Chondrocyte (in vitro differentiated cells): ENCODE measurements at regions not wholly inside any gene's neighbourhood (a gene's known extent, or its start where the extent isn't known, plus 50 kb on each side); places are given as distances from the start of the nearest gene placed in this dataset.
A peak's percentile ranks its signal among the peaks of the same experiment; 100 is the strongest.

Experiments
- DNase-seq: peaks from one replicate; pipeline ENCODE4 v3.0.0; 2021; ENCODE audit warnings: mixed read lengths, low spot score
- H3K27ac Mint-ChIP-seq: one replicate; pipeline ENCODE4 v1.8.0; 2021; ENCODE audit warnings: mild to moderate bottlenecking, moderate library complexity, mixed read lengths; ENCODE audit not compliant: unreplicated experiment
- H3K27me3 Mint-ChIP-seq: 2 replicates; pipeline ENCODE4 v1.8.0; 2021; ENCODE audit warnings: low read depth, mixed read lengths
- H3K36me3 Mint-ChIP-seq: 2 replicates; pipeline ENCODE4 v1.8.0; 2021; ENCODE audit warnings: low read depth, mixed read lengths
- H3K4me1 Mint-ChIP-seq: 2 replicates; pipeline ENCODE4 v1.8.0; 2021; ENCODE audit warnings: low read depth, mild to moderate bottlenecking, mixed read lengths
- H3K4me3 Mint-ChIP-seq: one replicate; pipeline ENCODE4 v1.8.0; 2021; ENCODE audit warnings: mild to moderate bottlenecking, moderate library complexity, mixed read lengths; ENCODE audit not compliant: unreplicated experiment
- H3K9me3 Mint-ChIP-seq: 2 replicates; pipeline ENCODE4 v1.8.0; 2021; ENCODE audit warnings: low read depth, mixed read lengths
- TF ChIP-seq, protein P1 (sequence below): fragments of 200-600 bp; sonication (generic); IDR thresholded peaks from 2 replicates; pipeline ENCODE4 v1.5.0; 2021; ENCODE audit warnings: antibody characterized with exemption, mild to moderate bottlenecking, moderate library complexity

DNA sequence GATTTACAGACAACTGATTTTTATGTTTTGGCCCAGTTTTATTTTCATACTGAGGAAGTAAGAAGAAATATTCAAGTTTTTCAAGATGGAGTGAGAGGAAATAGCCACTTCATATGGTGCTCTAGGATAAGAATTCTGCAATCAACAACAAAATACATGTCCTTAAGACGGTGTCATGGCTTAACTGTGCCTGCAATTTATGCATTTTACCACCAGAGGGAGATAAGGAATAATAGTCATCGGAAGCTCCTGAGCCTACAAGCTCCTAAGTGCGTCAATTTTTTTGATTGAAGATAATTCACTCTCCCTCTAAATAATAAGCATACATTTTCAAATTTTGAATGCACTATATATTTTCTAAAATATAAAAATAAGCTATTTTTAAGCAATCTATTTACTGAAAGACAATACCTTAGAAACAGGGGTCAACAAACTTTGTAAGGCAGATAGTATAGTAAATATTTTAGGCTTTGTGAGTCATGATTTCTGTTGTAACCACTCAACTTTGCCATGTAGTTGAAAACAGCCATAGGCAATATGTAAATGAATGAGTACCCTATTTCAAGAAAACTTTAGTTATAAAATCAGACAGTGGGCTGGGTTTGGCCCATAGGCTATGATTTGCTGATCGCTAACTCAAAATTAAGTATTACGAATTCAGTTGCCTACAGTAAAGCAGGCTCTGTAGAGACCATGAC lies 230.9 kb upstream of the DTNBP1 start:
- Mint-ChIP-seq H3K9me3 (peaks cover 3% of the 10 kb centered on the region), H3K4me1 (peaks cover 14% of the 10 kb centered on the region), H3K27ac (no peak overlapping the region), H3K4me3 (no peak overlapping the region), H3K27me3 (no peaks in the 10 kb centered on the region), H3K36me3 (no peaks in the 10 kb centered on the region)
- DNase-seq, result no peak
- TF ChIP-seq, protein P1, sequence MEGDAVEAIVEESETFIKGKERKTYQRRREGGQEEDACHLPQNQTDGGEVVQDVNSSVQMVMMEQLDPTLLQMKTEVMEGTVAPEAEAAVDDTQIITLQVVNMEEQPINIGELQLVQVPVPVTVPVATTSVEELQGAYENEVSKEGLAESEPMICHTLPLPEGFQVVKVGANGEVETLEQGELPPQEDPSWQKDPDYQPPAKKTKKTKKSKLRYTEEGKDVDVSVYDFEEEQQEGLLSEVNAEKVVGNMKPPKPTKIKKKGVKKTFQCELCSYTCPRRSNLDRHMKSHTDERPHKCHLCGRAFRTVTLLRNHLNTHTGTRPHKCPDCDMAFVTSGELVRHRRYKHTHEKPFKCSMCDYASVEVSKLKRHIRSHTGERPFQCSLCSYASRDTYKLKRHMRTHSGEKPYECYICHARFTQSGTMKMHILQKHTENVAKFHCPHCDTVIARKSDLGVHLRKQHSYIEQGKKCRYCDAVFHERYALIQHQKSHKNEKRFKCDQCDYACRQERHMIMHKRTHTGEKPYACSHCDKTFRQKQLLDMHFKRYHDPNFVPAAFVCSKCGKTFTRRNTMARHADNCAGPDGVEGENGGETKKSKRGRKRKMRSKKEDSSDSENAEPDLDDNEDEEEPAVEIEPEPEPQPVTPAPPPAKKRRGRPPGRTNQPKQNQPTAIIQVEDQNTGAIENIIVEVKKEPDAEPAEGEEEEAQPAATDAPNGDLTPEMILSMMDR, result peak; percentile 72

- Mint-ChIP-seq H3K27me3 (peaks cover 2% of the 10 kb centered on the region), H3K27ac (no peak overlapping the region), H3K4me1 (peaks cover 13% of the 10 kb centered on the region), H3K9me3 (peaks cover 3% of the 10 kb centered on the region), H3K4me3 (no peak overlapping the region), H3K36me3 (no peaks in the 10 kb centered on the region)
- no peak for DNase-seq
- TF ChIP-seq, protein P1, result no peak
These were observed 229.5 kb upstream of the DTNBP1 start for GRCh38 chr6:15892369-15892768.

DNA sequence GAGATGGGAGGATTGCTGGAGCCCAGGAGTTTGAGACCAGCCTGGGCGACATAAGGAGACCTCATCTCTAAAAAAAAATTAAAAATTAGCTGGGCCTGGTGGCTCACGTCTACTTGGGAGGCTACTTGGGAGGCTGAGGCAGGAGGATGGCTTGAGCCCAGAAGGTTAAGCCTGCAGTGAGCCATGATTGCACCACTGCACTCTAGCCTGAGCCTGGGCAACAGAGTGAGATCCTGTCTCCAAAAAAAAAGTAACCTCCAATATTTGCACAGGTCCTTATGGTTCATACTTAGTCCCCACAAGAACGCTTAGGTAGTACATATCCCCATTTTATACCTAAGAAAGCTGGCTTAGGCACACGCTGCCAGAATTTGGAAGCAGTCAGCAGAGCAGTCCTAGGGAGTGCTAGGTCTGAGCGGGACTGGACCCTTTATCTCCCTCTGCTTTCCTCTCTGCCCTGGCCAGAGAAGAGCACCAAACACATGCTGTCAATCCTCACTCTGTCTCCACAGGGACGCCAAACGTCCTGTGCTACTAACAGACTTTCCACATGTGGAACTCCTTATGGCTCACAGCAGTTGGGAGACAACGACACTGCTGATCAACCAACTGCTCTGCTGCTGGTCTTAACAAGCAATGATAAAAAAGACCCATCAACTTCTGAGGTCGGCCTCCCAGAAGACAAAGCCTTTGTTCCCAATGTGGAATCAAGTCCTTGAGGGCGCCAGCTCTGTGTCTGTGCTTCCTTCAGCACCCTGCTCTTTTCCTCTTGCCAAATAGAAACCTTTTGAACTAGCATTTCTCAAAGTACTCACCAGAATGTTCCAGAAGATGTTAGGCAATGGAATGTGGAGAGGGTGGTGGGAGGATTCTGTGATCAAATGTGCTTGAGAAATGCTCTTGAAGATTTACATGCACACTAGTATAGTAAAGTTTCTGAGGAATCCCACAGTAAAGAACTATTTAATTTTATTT lies 226.3 kb upstream of the DTNBP1 start:
- no peaks in the 10 kb centered on the region for H3K36me3 Mint-ChIP-seq
- H3K27me3 Mint-ChIP-seq, result peaks cover 2% of the 10 kb centered on the region
- no peak for DNase-seq
- H3K4me3 Mint-ChIP-seq, result no peak overlapping the region
- H3K4me1 Mint-ChIP-seq, result no peaks in the 10 kb centered on the region
- peaks cover 3% of the 10 kb centered on the region for H3K9me3 Mint-ChIP-seq
- no peak overlapping the region for H3K27ac Mint-ChIP-seq
- TF ChIP-seq, protein P1, result no peak

- no peaks in the 10 kb centered on the region for H3K9me3 Mint-ChIP-seq
- H3K4me1 Mint-ChIP-seq, result no peaks in the 10 kb centered on the region
- H3K4me3 Mint-ChIP-seq, result no peak overlapping the region
These were observed 224.9 kb upstream of the DTNBP1 start for GRCh38 chr6:15887491-15888461.

More at GRCh38 chr6:15887491-15888461, 224.9 kb upstream of the DTNBP1 start:
- Mint-ChIP-seq H3K36me3 (no peaks in the 10 kb centered on the region), H3K27me3 (peaks cover 2% of the 10 kb centered on the region), H3K27ac (no peak overlapping the region)
- TF ChIP-seq, protein P1, result no peak
- DNase-seq, result no peak
